HG03064 (cell line): ENCODE measurements at regions not wholly inside any gene's neighbourhood (a gene's known extent, or its start where the extent isn't known, plus 50 kb on each side); places are given as distances from the start of the nearest gene placed in this dataset.
A peak's percentile ranks its signal among the peaks of the same experiment; 100 is the strongest.
"Not testable (repeated sequence)": the region's sequence is repeated elsewhere in the genome, so short reads cannot be mapped to it uniquely, and the experiment has no call there.

Experiments
- ATAC-seq: cut with Tn5 transposase; IDR thresholded peaks from one replicate; pipeline ENCODE4 v1.9.1; 2021; ENCODE audit warnings: low read depth; ENCODE audit not compliant: unreplicated experiment

DNA sequence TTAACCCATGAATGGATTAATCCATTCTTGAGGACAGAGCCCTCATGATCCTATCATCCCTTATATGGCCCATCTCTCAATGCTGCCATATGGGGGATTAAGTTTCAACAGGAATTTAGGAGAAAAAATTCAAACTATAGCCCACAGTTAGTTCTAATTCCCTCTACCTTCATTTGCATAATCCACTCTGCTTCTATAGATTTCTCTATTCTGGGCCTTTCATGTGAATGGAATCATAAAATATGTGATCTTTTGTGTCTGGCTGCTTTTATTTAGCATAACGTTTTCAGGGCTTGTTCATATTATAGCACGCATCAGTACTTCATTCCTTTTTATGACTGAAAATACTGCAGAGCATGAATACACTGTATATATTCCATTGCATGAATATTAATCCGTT lies 55.4 kb downstream of the CTSL start:
- no peak for ATAC-seq

DNA sequence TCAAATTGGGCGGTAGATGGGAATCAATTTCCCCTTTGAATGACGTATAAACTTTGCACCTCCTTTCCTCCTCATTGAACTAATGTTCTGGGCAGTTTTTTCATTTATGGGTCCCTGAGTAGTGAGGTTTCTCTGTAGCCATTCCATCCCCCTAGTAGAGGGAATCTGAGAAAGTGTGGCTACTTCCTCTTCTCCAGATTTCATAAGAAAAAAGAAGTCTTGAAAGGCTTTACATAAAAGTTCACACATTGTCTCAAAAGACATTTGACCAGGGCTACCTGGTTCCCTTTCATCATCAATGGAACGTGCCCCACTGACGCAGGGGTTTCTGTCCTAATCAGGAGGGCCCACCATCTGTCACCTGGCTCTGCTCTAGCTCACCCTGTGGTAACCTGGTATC lies 57.3 kb downstream of the CTSL start:
- no peak for ATAC-seq

DNA sequence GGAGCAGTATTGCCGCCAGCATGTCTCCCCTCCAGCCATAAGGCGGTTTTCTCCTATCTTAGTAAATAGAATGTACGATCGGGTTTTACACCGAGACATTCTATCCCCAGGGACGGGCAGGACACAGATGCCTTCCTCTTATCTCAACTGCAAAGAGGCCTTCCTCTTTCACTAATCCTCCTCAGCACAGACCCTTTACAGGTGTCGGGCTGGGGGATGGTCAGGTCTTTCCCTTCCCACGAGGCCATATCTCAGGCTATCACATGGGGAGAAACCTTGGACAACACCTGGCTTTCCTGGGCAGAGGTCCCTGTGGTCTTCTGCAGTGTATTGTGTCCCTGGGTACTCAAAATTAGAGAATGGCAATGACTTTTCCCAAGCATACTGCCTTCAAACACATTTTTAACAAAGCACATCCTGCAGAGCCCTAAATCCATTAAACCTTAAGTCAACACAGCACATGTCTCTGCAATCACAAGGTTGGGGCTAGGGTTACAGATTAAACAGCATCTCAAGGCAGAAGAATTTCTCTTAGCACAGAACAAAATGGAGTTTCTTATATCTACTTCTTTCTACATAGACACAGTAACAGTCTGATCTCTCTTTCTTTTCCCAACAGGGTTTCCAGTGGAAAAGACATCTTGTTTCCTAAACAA lies 59.5 kb downstream of the CTSL start:
- not testable (repeated sequence) for ATAC-seq

DNA sequence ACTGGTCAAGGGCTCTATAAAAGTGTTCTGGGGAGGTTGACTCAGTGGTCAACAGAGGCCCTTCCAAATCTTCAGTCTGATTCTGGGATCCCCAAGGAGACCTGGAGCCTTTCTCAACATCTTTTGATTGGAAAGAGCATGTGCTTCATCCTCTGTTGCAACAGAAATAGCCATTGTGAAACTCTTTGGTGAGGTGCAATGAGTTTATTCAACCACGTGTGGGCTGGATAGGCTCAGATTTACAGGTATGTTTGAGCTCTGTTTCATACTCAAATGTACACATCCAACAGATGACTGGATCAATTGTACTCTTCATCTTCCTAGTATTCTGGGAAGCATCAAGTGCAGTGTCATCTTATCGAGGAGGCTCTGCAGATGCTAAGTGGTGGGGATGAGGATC lies 60.5 kb downstream of the CTSL start:
- ATAC-seq: no peak

DNA sequence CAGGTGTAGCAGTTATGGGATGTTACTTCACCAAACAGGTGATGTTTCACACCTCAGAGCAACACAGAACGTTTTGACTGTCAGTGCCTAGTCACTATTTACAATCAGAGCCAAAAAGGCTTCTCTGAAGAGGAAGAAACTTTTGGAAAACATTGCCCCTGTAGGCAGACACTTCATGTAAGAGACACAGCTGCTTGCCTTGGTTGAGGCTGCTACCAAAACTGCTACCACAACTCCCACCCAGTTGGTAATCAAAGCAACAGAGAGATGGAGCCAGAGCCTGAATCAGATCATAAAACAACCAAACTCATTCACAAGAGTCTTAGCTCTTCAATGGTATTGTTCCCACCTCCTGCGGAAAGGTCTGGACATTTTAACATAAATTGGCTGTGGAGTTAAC lies 61.0 kb downstream of the CTSL start:
- ATAC-seq: no peak

DNA sequence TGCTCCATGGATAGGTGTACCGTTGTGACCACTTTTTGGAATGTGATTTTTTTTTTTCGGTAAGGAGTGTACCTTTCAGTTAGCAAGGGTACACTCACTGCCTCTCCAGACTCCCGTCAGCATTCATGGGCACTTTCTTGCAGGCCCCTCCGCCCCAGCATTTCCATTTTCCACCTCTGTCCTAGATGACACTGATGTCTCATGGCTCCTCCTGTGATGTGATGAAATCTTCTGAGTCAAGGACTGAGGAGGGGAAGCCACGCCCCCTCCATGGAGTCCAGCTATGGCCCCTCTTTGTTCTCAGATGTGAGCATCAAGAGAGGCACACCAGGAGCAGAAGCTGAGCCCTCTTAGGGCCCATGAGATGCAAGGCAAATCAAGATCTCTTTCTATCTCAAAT lies 61.8 kb downstream of the CTSL start:
- ATAC-seq: no peak

DNA sequence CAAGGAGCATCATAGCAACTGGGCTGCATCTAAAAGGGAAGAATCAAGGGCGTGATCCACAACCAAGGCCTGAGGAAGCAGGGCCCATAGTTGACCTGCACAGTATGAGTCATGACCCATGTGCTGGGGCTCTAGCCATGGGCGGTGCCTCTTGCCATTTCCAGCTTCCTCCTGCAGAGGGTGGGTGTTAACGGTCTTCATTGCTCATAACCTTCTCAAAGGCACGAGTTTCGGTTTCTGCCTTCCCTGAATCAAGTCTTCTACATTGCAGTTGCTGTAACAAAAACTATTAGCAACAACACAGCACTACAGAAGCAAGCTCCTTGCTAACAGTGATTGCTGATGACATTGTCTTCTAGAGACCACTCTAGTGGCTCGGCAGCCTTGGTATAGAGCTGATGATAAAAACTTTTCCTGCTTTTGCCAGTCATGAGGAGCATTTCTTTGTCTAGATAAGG lies 66.9 kb downstream of the CTSL start:
- ATAC-seq: peak; percentile 65

DNA sequence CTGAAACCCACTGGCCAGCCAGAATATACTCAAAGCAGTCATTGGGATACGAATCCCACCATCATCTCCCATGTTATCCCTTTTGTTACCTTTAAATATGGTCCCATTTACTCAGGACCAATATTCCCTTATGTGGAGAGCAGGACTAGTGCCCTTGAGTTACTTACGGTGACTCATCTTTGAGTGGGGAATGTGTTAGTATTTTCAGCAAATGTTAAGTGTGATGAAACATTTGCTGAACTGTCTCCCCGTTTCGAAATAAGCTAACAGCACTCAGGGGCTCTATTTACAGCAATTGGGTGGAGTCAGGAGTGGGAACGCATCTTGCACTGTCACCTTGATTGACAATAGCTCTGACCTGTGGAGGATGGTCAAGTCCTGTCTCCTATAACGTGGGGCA lies 67.4 kb downstream of the CTSL start:
- ATAC-seq: no peak

DNA sequence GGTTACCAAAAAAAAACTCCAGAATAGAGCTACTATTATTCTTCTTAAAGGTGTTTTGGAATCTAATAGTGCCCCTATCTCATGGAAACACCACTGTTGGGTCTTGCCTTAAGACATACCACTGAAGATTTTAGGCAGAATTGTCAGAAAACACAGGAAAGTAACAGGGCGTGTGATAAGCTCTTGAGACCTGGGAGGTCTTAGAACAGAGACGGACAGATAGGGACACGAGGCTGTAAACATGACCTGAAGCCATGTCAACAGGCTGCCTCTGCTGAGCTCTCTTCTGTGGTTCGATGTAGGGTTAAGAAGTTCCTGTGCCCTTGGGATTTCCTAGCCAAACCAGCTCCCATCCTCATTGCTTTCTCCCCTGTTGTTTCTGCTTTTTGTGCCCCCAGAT lies 69.3 kb downstream of the CTSL start:
- no peak for ATAC-seq

DNA sequence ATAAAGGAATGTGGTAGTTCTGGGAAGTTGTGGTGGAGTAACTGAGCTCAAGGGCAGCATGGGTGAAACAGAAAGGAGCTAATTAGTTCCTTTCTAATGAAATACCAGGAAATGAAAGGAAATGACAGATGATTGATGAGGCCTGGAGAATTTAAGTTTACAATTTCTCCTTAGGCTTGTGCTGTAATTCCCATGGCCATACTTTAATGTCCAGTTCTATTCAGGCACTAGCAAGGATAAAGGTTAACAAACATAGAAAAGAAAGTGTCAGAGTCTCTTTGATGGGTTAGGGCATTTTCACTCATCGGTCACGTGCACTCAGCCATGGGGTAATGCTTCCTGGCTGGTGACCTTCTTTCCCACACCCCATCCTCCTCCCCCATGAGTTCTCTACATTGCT lies 70.3 kb downstream of the CTSL start:
- no peak for ATAC-seq

DNA sequence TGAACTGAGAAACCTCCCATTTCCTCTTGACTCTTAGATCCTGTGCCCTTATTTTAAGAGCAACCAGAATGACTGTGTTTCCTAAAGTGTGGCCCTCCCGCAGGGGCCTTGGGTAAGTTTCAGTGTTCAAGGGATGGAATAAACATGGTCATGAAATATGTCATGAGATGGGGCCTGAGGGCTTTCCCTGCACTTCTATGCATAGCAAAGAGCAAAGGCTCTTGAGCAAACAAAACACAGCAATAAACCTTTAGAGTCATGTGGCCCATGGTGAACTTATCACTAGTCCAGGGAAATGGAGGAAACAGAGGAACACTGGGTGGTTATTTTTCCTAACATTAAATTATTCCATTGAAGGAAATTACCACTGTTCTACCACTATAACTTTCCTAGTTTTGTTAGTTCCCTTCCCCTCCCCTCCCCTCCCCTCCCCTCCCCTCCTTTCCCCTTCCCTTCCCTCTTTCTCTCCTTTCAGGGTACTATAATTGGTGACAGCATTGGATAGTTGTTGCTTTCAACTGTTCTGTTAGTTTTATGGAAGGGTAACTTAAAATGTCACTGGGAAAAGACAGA lies 72.4 kb downstream of the CTSL start:
- ATAC-seq: no peak

DNA sequence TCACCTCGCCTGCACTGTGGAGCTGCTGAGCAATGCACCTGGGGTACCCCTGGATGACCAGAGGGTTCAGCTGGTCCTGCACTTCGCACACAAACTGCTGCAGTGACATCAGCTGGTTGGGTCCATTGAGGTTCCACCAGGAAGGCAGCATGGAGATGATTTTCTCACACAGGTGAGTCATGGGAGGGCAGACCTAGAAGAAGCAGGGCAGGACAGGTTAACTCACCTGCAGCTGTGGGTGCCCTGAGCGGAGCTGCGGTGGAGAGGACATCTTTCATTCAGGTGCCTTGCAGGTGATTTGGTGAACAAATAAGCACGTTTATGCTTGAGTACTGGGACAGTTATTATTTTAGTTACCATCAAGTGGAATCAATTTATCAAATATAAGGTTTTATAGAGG lies 73.6 kb downstream of the CTSL start:
- no peak for ATAC-seq

DNA sequence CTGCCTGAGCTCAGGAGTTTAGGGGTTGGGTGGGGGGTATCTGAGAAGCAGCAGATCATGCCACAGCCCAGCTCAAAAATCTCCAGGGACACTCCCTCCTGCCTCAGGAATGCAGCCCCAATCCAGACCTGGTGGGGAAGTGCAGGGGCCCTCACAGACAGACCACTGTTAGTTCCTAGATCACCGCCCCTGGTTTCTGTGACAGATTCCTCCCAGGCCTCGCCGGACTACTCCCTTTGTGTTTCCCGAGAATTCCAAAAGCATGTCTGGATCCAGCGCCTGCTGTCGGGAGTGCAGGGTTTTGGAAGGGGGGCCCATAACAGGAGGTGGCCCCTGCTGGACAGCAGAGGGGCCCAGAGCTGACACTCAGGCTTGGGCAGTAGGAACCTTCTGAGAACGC lies 74.5 kb downstream of the CTSL start:
- ATAC-seq: no peak

DNA sequence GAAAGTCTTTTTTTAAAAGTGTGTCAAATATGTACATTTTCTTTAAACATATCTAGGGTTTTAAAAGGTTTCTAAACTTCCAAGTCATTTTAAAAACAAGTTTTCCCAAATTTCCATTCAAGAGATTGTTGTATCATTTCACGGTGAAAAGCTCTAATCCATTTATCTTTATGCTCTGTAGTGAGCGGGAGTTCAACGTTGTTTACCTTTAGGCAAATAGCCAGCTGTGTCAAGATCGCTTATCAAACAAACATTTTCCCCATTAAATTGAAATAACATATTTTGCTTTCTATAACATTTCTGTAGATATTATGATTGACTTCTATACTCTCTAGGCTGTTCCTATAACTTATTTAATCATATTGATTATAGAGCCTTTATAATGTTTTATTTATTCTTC lies 75.1 kb downstream of the CTSL start:
- ATAC-seq: no peak

DNA sequence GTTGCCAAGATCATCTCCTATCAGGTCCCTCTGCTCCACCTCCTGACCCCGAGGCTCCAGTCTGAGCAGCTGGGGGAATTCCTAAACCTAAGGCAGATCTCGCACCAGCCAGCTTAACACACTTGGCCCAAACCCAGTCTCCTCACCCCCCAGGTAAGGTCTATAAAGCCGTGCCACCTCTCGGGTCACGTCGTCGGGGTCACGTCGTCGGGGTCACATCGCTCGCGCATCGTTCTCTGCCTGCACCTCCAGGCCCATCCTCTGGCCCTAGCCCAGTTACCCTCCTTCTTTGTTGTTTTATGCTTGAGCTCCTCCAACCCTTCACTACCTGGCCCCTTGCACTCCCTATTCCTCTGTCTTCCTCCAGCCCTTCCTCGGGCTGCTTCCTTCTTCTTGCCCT lies 77.2 kb downstream of the CTSL start:
- no peak for ATAC-seq

DNA sequence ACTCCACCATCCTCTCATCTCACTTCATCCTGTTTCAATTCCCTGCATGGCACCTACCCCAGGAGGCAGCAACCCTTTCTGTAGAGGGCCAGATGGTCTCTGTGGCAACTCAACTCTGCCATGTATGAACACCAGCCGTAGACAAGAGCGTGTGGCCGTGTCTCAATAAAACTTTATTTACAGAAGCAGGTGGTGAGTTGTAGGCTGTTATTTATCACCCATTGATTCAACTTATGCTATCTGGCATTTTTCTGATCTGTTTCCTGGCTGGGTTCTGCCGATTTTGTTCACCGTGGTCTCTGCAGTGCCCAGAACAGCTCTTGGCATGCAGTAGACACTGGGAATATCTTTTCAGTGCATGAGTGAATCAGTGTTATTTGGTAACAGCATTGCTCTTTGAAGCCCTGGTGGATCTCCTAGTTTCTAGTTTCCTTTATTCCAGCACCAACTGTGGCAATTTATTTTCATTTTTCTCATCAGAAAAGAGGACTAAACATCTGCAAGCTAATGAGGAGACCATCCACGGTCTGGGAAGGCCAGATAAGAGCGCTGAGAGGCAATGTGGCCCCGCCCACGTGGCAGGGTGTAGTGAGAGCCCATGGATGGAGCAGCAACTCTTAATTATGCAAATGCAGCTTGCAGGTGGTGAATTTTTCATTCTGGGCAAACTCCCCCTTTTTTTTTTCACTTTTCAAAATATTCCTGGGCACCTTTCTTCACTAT lies 77.9 kb downstream of the CTSL start:
- ATAC-seq: no peak

DNA sequence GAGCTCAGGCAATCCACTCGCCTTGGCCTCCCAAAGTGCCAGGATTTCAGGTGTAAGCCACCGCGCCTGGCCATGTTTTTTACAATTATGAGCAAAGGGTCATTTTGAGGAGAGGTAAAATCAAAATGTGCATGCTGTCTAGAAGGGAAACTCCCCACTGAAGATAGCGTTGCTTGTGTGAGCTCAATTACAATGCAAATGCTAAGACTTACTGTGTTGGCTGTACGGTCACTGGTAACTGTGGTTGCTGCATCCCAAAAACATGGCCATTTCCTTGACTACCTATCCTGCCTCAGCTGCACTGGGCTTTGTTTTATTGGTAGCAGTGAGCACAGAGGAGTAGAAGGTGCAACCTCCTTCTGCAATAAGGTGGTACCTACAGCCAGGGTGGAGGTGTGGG lies 77.4 kb upstream of the SPATA31E1 start:
- ATAC-seq: no peak

DNA sequence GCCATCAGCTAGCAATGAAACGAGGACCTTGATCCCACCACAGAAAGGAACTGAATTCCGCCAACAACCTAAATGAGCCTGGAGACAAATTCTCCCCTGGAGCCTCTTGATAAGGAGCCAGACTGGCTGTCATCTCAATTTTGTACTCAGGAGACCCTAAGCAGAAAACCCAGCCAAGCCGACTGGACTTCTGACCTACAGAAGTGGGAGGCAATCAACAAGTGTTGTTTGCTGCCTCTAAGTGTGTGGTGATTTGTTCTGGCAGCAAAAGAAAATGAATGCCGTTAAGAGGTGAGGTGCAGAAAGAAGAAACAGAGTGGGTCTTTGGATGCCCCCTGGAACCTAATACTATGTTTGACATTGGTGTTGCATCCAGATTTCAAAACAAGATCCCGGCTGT lies 72.7 kb upstream of the SPATA31E1 start:
- no peak for ATAC-seq

DNA sequence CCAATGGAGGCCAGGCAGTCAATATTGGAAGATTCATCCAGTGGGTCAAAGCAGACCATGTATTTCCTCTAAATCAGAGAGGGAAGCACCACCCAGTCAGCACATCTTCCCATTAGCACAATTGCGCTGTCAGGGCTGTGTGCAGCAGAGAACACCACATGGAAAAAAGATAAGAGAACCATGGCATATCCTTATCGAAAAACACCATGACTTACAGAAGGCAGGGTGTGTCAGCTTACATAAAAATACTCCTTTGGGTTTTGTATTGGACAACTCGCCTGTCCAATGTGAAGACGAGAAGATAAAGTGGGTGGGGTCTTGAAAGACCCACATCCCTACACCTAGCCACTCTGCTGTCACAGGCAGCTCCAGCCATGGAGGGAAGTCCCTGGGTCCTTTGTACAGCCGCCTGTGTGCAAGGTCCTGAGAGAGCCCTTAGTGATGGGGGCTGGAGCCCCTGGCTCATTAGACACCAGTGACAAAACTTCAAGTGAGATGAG lies 71.9 kb upstream of the SPATA31E1 start:
- ATAC-seq: no peak

DNA sequence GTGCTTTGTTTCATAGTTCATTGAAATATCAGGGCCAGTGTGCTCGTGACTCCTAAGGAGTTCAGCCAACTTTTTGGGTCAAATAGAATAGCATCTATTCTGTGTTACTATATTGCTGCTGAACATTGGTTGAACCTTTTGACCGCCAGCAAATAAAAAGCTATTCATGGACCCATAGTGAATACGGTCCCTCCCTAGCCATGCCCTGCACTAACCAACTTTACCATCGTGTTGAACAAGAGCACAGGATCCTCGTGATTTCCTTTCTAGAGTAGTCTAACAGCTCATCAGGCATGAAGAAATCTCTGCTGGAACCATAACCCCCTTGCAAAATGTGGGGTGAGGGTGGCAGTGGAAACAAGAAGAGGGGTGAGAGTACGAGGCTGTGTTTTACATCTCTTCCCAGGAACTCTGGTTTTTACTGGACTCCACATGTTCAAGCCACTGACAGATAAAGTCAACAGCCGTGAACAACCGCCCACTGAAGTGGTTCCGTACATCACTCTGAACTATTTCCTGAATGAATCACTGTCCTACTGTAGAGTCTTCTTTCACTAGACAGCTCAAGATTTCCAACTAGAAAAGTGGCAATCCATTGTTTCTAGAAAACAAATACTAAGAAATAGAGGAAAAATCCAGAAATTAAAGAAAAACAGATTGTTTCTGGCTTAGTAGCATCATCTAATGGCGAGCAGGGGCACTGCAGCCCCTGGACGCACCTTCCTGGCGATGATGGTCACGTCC lies 70.1 kb upstream of the SPATA31E1 start:
- no peak for ATAC-seq

DNA sequence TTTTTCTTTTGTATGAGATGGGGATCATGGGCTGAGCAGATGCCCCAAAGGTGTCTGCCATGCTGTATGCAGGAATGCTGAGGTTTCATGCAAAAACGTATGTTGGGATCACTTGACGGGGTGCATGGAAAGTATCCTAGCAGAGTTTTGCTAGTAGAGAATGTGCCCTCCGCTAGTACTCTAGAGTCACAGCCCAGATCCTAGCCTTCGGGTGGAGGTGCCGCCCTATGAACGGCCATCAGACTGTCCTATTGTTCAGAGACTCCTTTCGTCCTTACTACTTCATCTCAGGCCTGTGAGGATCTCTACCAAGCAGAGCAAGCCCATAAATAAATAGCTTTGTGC lies 69.6 kb upstream of the SPATA31E1 start:
- no peak for ATAC-seq
